ENCODE measurements at regions not wholly inside any gene's neighbourhood (a gene's known extent, or its start where the extent isn't known, plus 50 kb on each side); places are given as distances from the start of the nearest gene placed in this dataset.

DNA sequence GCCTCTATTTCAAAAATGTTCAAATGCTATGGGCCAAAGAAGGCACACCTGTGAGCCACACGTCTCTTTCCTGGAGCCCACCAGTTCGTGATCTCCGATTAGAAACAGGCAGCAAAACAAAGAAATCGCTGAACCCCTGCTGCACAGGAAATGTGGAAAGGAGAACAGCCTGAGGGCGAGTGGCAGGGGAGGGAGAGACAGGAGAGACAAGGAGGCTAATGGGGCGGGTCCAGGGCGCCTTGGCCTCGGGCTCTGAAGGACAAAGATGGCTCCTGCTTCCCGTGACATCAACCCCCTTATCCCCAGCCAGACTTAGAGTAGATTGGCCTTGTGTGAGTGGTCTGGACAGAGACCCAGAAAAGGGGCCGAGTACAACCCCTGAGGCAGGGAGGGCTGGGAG, 62.4 kb upstream of the DOCK1 start:
- TF ChIP-seq, protein P1, sequence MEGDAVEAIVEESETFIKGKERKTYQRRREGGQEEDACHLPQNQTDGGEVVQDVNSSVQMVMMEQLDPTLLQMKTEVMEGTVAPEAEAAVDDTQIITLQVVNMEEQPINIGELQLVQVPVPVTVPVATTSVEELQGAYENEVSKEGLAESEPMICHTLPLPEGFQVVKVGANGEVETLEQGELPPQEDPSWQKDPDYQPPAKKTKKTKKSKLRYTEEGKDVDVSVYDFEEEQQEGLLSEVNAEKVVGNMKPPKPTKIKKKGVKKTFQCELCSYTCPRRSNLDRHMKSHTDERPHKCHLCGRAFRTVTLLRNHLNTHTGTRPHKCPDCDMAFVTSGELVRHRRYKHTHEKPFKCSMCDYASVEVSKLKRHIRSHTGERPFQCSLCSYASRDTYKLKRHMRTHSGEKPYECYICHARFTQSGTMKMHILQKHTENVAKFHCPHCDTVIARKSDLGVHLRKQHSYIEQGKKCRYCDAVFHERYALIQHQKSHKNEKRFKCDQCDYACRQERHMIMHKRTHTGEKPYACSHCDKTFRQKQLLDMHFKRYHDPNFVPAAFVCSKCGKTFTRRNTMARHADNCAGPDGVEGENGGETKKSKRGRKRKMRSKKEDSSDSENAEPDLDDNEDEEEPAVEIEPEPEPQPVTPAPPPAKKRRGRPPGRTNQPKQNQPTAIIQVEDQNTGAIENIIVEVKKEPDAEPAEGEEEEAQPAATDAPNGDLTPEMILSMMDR (IDR thresholded peaks at IDR 0.05) = no peak
- TF ChIP-seq POLR2A (IDR thresholded peaks at IDR 0.05) = no peak

Data from adrenal gland (tissue), 5 donors.